Breast epithelium (tissue), 4 donors: ENCODE measurements at regions not wholly inside any gene's neighbourhood (a gene's known extent, or its start where the extent isn't known, plus 50 kb on each side); places are given as distances from the start of the nearest gene placed in this dataset.

Experiments
- DNase-seq, 2 donors: peaks; one replicate each; pipeline ENCODE4 v3.0.0-alpha.2; 2019; ENCODE audit warnings: low spot score in 2 of 2
- H3K27ac ChIP-seq, 2 donors: fragments of 200-600 bp; sonication (generic) in 1 of 2; one replicate each; pipeline ENCODE4 v1.5.1; 2016 to 2019; ENCODE audit warnings: mild to moderate bottlenecking in 1 of 2
- H3K27me3 ChIP-seq, 2 donors: fragments of 200-600 bp; sonication (generic) in 1 of 2; one replicate each; pipeline versions ENCODE4 v1.5.1 to v1.6.0; 2017 to 2019; ENCODE audit warnings: control low read depth in 1 of 2, mild to moderate bottlenecking in 1 of 2
- H3K36me3 ChIP-seq: fragments of 200-600 bp; one replicate; pipeline ENCODE4 v1.5.1; 2019
- H3K4me1 ChIP-seq, 2 donors: fragments of 200-600 bp; sonication (generic); one replicate each; pipeline ENCODE4 v1.5.1; 2016 to 2019; ENCODE audit warnings: control low read depth in 1 of 2
- H3K4me3 ChIP-seq, 3 donors: fragments of 200-600 bp; sonication (generic); 1 replicate in 2 of 3; 2 replicates in 1 of 3; pipeline ENCODE4 v1.5.1; 2016 to 2019; ENCODE audit warnings: mild to moderate bottlenecking in 3 of 3, moderate library complexity in 2 of 3
- H3K9me3 ChIP-seq, 2 donors: fragments of 200-600 bp; sonication (generic) in 1 of 2; one replicate each; pipeline ENCODE4 v1.5.1; 2016 to 2019; ENCODE audit warnings: control low read depth in 1 of 2
- CTCF ChIP-seq, 3 donors: fragments of 450-650 bp; IDR thresholded peaks; one replicate each; pipeline ENCODE4 v1.5.1; 2016 to 2017; ENCODE audit warnings: antibody characterized with exemption in 3 of 3, mild to moderate bottlenecking in 3 of 3, moderate library complexity in 3 of 3
- POLR2A ChIP-seq: fragments of 450-650 bp; IDR thresholded peaks from one replicate; pipeline ENCODE4 v1.6.1; 2016; ENCODE audit warnings: antibody characterized with exemption, mild to moderate bottlenecking, moderate library complexity
- POLR2AphosphoS5 ChIP-seq, 3 donors: sonication (generic); formaldehyde crosslinking; IDR thresholded peaks; one replicate each; pipeline ENCODE4 v1.6.1; 2017; ENCODE audit warnings: antibody characterized with exemption in 3 of 3
- intact Hi-C: fragments of 100-400 bp; cut with DNase I; formaldehyde crosslinking; loops from one replicate; pipeline ENCODE4 v1.15.1; 2023; ENCODE audit warnings: low total_unique reads

DNA sequence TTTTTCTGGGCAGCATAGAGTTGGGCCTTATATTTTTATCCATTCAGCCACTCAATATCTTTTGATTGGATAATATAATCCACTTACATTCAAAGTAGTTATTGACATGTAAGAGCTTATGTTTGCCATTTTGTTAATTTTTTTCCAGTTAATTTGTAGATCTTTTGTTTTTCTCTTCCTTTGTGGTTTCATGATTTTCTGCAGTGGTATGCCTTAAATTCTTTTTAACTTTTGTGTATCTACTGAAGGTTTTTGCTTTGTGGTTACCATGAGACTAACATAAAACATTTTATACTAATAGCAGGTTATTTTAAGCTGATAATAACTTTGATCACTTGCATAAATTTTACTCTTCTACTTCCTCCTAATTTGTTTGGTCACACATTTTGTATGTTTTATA, 140.8 kb upstream of the GATB start:
- Histone ChIP-seq H3K9me3 (peaks cover 5 to 11% of the 10 kb centered on the region in 2 donors), H3K27ac (no peak overlapping the region), H3K4me1 (no peaks in the 10 kb centered on the region), H3K4me3 (no peak overlapping the region), H3K27me3 (no peaks in the 10 kb centered on the region), H3K36me3 (no peaks in the 10 kb centered on the region)
- TF ChIP-seq POLR2A, result no peak
- no peak for TF ChIP-seq POLR2AphosphoS5 (IDR thresholded peaks at IDR 0.05)
- no peak for TF ChIP-seq CTCF (IDR thresholded peaks at IDR 0.05)
- DNase-seq, result no peak
- intact Hi-C loops, result loop anchor here (1.0 kb wide), 1 partner anchor 23 kb away; no protein-coding TSS in a partner anchor

DNA sequence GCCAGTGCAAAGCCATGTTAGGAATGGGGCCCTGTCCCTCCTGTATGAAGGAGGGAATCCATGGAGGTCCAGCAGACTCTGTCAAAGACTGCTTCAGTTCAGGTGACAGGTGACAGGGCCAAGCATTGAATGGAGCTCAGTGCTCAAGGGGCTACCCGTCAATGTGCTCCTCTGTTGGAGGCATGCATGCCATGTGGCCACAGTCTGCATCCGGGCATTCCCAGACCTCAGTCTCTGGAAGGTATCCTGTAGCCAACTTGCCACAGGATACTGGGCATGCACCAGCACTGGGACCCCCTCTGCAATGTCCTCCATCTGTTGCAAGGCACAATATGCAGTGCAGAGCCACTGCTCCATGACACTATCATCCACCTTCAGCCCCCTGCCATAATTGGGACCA, 136.1 kb upstream of the GATB start:
- Histone ChIP-seq H3K4me3 (no peak overlapping the region), H3K4me1 (no peaks in the 10 kb centered on the region), H3K9me3 (no peaks in the 10 kb centered on the region), H3K36me3 (no peaks in the 10 kb centered on the region), H3K27me3 (no peaks in the 10 kb centered on the region), H3K27ac (no peak overlapping the region)
- TF ChIP-seq CTCF (IDR thresholded peaks at IDR 0.05) (no peak), POLR2A (no peak), POLR2AphosphoS5 (IDR thresholded peaks at IDR 0.05) (no peak)
- no peak for DNase-seq
- intact Hi-C loops, result no loop called here

DNA sequence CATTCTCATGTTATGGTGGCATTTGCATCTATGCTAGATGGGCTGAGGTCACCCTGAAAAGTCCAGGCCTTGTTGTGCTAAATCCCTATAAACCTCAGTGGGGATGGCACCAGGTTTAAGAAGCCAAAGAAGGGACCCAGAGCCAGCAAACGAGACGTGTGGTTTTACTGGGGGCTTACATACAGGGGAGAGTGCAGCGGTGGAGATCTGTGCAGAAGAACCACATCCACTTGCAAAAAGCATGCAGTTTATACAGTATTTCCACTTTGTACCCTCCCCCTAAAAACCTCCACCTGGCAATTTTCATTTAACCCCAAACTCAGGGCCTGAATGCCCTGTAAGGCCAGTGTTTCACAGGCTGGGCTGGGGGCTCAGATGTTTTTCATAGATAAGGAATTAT, 134.9 kb upstream of the GATB start:
- Histone ChIP-seq H3K27ac (no peak overlapping the region), H3K9me3 (no peaks in the 10 kb centered on the region), H3K36me3 (no peaks in the 10 kb centered on the region), H3K4me1 (no peaks in the 10 kb centered on the region), H3K4me3 (no peak overlapping the region), H3K27me3 (no peaks in the 10 kb centered on the region)
- no peak for DNase-seq
- TF ChIP-seq CTCF (IDR thresholded peaks at IDR 0.05) (no peak), POLR2AphosphoS5 (IDR thresholded peaks at IDR 0.05) (no peak), POLR2A (no peak)
- intact Hi-C loops, result no loop called here

- no peak for DNase-seq
- TF ChIP-seq POLR2A, result no peak
- no peak for TF ChIP-seq POLR2AphosphoS5 (IDR thresholded peaks at IDR 0.05)
- TF ChIP-seq CTCF (IDR thresholded peaks at IDR 0.05), result no peak
- no peaks in the 10 kb centered on the region for H3K9me3 ChIP-seq
- H3K4me3 ChIP-seq, result no peak overlapping the region
- H3K4me1 ChIP-seq, result no peaks in the 10 kb centered on the region
- H3K27ac ChIP-seq, result no peak overlapping the region
- no peaks in the 10 kb centered on the region for H3K36me3 ChIP-seq
- no peaks in the 10 kb centered on the region for H3K27me3 ChIP-seq
- intact Hi-C loops, result no loop called here
Observed at GRCh38 chr4:151894246-151894645, 133.4 kb upstream of the GATB start.

DNA sequence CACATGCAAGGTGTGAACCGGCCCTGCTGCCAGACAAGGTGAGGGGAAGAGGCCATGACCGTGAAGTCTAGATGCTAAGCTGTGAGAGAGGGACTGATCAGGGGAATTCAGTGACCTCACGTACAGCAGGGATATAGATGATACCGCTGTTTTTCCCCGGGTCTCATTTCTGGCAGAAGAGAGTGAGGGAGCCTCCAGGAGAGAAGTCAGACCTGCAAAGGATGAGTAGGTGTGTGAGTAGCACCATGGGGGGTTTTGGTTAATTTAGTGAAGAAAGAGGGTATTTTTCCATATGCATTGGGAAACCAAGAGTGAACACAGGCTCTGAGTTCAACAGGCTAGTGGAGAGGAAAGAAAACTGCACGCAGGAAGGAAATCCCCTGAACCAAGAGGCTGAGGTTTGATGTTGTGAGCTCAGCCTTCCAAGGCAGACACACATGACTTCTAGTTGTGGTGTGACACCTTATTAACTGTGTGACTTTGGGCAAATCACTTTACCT, 127.6 kb upstream of the GATB start:
- Histone ChIP-seq H3K27me3 (no peaks in the 10 kb centered on the region), H3K4me3 (no peak overlapping the region), H3K4me1 (no peaks in the 10 kb centered on the region), H3K9me3 (no peaks in the 10 kb centered on the region), H3K36me3 (no peaks in the 10 kb centered on the region), H3K27ac (no peak overlapping the region)
- TF ChIP-seq POLR2AphosphoS5 (IDR thresholded peaks at IDR 0.05) (no peak), CTCF (IDR thresholded peaks at IDR 0.05) (no peak), POLR2A (no peak)
- no peak for DNase-seq
- intact Hi-C loops, result no loop called here
